Left ventricle myocardium inferior (tissue), 1 donor: ENCODE measurements at regions not wholly inside any gene's neighbourhood (a gene's known extent, or its start where the extent isn't known, plus 50 kb on each side); places are given as distances from the start of the nearest gene placed in this dataset.

Experiments
- DNase-seq: peaks from one replicate; pipeline ENCODE4 v3.0.0-alpha.2; 2020
- H3K27ac ChIP-seq: fragments of 200-600 bp; replicated peaks from 2 replicates; pipeline ENCODE4 v1.8.0; 2021
- H3K27me3 ChIP-seq: fragments of 200-600 bp; 2 replicates; pipeline ENCODE4 v1.8.0; 2021; ENCODE audit warnings: low read depth
- H3K36me3 ChIP-seq: fragments of 200-600 bp; 2 replicates; pipeline ENCODE4 v1.8.0; 2021
- H3K4me1 ChIP-seq: fragments of 200-600 bp; 2 replicates; pipeline ENCODE4 v1.8.0; 2021
- H3K4me3 ChIP-seq: fragments of 200-600 bp; 2 replicates; pipeline ENCODE4 v1.8.0; 2021; ENCODE audit warnings: mild to moderate bottlenecking, moderate library complexity
- H3K9me3 ChIP-seq: fragments of 200-600 bp; replicated peaks from 2 replicates; pipeline ENCODE4 v1.8.0; 2021
- intact Hi-C: fragments of 100-400 bp; cut with micrococcal nuclease; formaldehyde crosslinking; loops from one replicate; pipeline ENCODE4 v1.11.0; 2022
- TF ChIP-seq, protein P1 (sequence below): fragments of 200-600 bp; IDR thresholded peaks from 2 replicates; pipeline ENCODE4 v1.8.0; 2021; ENCODE audit warnings: antibody characterized with exemption, mild to moderate bottlenecking, borderline replicate concordance
- donor health status: DM: no; HTN: yes; CAD: no; lungs with severe emphysema.

DNA sequence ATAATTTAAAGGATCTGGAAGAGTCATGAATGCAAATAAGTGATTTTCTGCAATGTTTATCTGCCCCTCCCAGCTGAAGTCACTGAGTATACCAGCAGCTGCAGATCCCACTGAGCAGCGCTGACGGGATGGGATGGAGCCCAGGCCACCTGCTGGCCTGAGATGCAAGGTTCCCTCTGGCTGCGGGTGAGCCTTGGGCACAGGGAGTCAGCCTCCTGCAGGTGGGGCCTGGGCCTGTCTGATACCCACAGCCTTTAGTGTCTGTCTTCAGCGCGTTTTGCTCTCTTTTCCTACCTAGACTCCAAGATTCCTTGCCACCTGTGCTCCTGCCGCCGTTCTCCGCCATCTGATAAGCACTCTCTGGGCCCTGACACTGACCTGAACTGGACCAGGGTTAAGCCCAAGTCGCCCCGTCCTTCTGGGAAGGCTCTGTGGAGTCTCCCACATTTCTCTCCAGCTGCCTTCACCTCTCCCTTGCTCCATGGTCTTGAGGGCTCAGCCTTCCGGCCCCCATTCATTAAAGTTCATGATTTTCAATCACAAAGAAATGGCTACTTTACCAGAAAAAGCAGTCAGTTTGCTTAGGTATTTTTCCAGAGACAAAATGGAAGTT lies 223.1 kb upstream of the FAT1 start:
- H3K27ac ChIP-seq: no peak overlapping the region
- H3K4me3 ChIP-seq: no peak overlapping the region
- no peaks in the 10 kb centered on the region for H3K36me3 ChIP-seq
- intact Hi-C loops: no loop called here
- DNase-seq: no peak
- TF ChIP-seq, protein P1, sequence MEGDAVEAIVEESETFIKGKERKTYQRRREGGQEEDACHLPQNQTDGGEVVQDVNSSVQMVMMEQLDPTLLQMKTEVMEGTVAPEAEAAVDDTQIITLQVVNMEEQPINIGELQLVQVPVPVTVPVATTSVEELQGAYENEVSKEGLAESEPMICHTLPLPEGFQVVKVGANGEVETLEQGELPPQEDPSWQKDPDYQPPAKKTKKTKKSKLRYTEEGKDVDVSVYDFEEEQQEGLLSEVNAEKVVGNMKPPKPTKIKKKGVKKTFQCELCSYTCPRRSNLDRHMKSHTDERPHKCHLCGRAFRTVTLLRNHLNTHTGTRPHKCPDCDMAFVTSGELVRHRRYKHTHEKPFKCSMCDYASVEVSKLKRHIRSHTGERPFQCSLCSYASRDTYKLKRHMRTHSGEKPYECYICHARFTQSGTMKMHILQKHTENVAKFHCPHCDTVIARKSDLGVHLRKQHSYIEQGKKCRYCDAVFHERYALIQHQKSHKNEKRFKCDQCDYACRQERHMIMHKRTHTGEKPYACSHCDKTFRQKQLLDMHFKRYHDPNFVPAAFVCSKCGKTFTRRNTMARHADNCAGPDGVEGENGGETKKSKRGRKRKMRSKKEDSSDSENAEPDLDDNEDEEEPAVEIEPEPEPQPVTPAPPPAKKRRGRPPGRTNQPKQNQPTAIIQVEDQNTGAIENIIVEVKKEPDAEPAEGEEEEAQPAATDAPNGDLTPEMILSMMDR: no peak
- H3K27me3 ChIP-seq: no peaks in the 10 kb centered on the region
- H3K9me3 ChIP-seq: no peaks in the 10 kb centered on the region
- H3K4me1 ChIP-seq: peaks cover 25% of the 10 kb centered on the region

- peak overlapping the region; percentile 58 for H3K27ac ChIP-seq
- no peak for DNase-seq
- H3K27me3 ChIP-seq: no peaks in the 10 kb centered on the region
- intact Hi-C loops: no loop called here
- H3K36me3 ChIP-seq: no peaks in the 10 kb centered on the region
- peaks cover 14% of the 10 kb centered on the region for H3K4me1 ChIP-seq
- peak overlapping the region; percentile 35 for H3K4me3 ChIP-seq
- TF ChIP-seq, protein P1: peak; percentile 34
- H3K9me3 ChIP-seq: no peaks in the 10 kb centered on the region
These were observed 224.9 kb upstream of the FAT1 start for GRCh38 chr4:186948361-186949242.

GRCh38 chr4:186949847-186950246 lies 226.2 kb upstream of the FAT1 start:
- Histone ChIP-seq H3K9me3 (no peaks in the 10 kb centered on the region), H3K27me3 (no peaks in the 10 kb centered on the region), H3K4me1 (peaks cover 14% of the 10 kb centered on the region), H3K27ac (no peak overlapping the region), H3K36me3 (no peaks in the 10 kb centered on the region), H3K4me3 (no peak overlapping the region)
- intact Hi-C loops: no loop called here
- no peak for DNase-seq
- TF ChIP-seq, protein P1: no peak

- TF ChIP-seq, protein P1: no peak
- H3K36me3 ChIP-seq: no peaks in the 10 kb centered on the region
- peaks cover 14% of the 10 kb centered on the region for H3K4me1 ChIP-seq
- H3K27ac ChIP-seq: no peak overlapping the region
- no peak for DNase-seq
- intact Hi-C loops: no loop called here
- H3K27me3 ChIP-seq: no peaks in the 10 kb centered on the region
- H3K4me3 ChIP-seq: no peak overlapping the region
- H3K9me3 ChIP-seq: no peaks in the 10 kb centered on the region
These were observed 229.1 kb upstream of the FAT1 start for GRCh38 chr4:186952709-186953108.

DNA sequence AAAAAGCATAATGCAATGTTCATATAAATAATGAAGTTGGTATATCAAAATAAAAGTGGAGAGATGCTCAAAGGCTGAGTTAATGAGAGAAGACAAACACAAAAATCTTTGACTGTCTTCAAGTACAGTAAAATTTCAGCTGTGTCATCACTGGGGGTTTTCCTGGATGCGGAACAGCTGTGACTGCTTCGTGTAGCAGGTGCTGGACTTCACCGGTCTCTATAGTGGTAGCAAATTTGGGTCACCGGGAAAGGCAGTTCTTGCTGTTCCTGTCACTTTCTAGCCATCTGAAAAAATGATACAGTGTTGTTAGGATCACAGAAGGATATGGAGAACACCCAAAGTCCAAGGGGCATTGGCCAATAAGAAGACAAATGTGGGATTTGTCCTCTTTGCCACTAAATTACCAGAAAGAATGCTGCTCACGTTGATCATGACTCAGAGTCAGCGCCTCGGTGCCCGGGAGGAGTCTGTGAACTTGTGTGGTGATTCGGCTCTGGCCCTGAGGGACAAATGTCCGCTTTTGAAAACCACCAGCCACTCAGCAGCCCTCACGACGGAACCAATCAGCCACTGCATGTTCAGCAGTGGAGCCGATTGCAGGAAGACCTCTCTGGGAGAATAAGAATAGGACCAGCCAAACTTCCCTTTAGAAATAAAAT lies 230.1 kb upstream of the FAT1 start:
- no peaks in the 10 kb centered on the region for H3K9me3 ChIP-seq
- no peak for DNase-seq
- intact Hi-C loops: no loop called here
- H3K36me3 ChIP-seq: no peaks in the 10 kb centered on the region
- no peak overlapping the region for H3K4me3 ChIP-seq
- peak overlapping the region; percentile 18 for H3K27ac ChIP-seq
- peaks cover 3% of the 10 kb centered on the region for H3K4me1 ChIP-seq
- no peaks in the 10 kb centered on the region for H3K27me3 ChIP-seq
- TF ChIP-seq, protein P1: no peak
